ENCODE measurements at regions not wholly inside any gene's neighbourhood (a gene's known extent, or its start where the extent isn't known, plus 50 kb on each side); places are given as distances from the start of the nearest gene placed in this dataset.

GRCh38 chr9:115877852-115878438 is 275.6 kb upstream of the PAPPA start:
- TF ChIP-seq ZSCAN31 (CRISPR knock-in tag; IDR thresholded peaks at IDR 0.05; ENCODE audit: low read depth): no peak
- ATAC-seq (no peak), FAIRE-seq (no peak), DNase-seq (ENCODE audit: low spot score) (no peak)
- H3K9me3 ChIP-seq (ENCODE audit: low read length): no peaks in the 10 kb centered on the region
- no peak overlapping the region for H3K27ac ChIP-seq (ENCODE audit: extremely low read length, insufficient read depth, low read length)
- H2AFZ ChIP-seq (ENCODE audit: low read length): no peak overlapping the region
- in situ Hi-C loops (cut with HindIII; ENCODE audit: extremely low pct_ligation_motif_present, low pct_unique_long_range_greater_than_20kb): loop anchor here (25.0 kb wide), 1 partner anchor 291 kb away; no protein-coding TSS in a partner anchor
- no peaks in the 10 kb centered on the region for H3K4me1 ChIP-seq (ENCODE audit: insufficient read depth, low read length)
- ChIA-PET CTCF (ENCODE audit: low intra/inter-chr PET ratio, low total read pairs) (no interaction called here), POLR2A (no interaction called here)
- H3K27me3 ChIP-seq (ENCODE audit: control insufficient read depth in 1 of 2, insufficient read depth in 2 of 2, low read length in 2 of 2): no peaks in the 10 kb centered on the region; a peak in 1 of 5 replicates
- H4K20me1 ChIP-seq (ENCODE audit: insufficient read depth, low read length): no peaks in the 10 kb centered on the region
- intact Hi-C loops (cut with micrococcal nuclease; ENCODE audit: unreplicated experiment): no loop called here
- no peaks in the 10 kb centered on the region for H3K79me2 ChIP-seq (ENCODE audit: insufficient read depth, low read length)
- no TSS peak for BruUV-seq (replicated peaks)
- WGBS (ENCODE audit: low lambda C conversion rate): 17% methylated on average over 2 of the region's 3 CpGs
- no peak overlapping the region for H3K9ac ChIP-seq (ENCODE audit: insufficient read depth, low read depth, low read length)
- no peaks in the 10 kb centered on the region for H3K36me3 ChIP-seq (replicated peaks in 1 of 2; ENCODE audit: control insufficient read depth in 1 of 2, insufficient read depth in 2 of 2, low read length in 2 of 2)
- no peak overlapping the region for H3K4me2 ChIP-seq (ENCODE audit: low read depth, low read length)
- no peak overlapping the region for H3K4me3 ChIP-seq (replicated peaks in 1 of 3; ENCODE audit: insufficient read depth in 1 of 3, low read depth in 2 of 3, low read length in 3 of 3)

- WGBS (ENCODE audit: low lambda C conversion rate): 5% methylated on average over 3 of the region's 3 CpGs
- no peak overlapping the region for H3K4me3 ChIP-seq (replicated peaks in 1 of 3; ENCODE audit: insufficient read depth in 1 of 3, low read depth in 2 of 3, low read length in 3 of 3)
- no peak overlapping the region for H3K4me2 ChIP-seq (ENCODE audit: low read depth, low read length)
- H3K36me3 ChIP-seq (replicated peaks in 1 of 2; ENCODE audit: control insufficient read depth in 1 of 2, insufficient read depth in 2 of 2, low read length in 2 of 2): no peaks in the 10 kb centered on the region
- ChIA-PET POLR2A (no interaction called here), CTCF (ENCODE audit: low intra/inter-chr PET ratio, low total read pairs) (no interaction called here)
- no peak for TF ChIP-seq CREB1 (IDR thresholded peaks at IDR 0.05)
- no peak for TF ChIP-seq CREB1 (CRISPR knock-in tag; IDR thresholded peaks at IDR 0.05)
- TF ChIP-seq, protein P1, sequence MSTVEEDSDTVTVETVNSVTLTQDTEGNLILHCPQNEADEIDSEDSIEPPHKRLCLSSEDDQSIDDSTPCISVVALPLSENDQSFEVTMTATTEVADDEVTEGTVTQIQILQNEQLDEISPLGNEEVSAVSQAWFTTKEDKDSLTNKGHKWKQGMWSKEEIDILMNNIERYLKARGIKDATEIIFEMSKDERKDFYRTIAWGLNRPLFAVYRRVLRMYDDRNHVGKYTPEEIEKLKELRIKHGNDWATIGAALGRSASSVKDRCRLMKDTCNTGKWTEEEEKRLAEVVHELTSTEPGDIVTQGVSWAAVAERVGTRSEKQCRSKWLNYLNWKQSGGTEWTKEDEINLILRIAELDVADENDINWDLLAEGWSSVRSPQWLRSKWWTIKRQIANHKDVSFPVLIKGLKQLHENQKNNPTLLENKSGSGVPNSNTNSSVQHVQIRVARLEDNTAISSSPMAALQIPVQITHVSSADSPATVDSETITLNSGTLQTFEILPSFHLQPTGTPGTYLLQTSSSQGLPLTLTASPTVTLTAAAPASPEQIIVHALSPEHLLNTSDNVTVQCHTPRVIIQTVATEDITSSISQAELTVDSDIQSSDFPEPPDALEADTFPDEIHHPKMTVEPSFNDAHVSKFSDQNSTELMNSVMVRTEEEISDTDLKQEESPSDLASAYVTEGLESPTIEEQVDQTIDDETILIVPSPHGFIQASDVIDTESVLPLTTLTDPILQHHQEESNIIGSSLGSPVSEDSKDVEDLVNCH (CRISPR knock-in tag; IDR thresholded peaks at IDR 0.05): no peak
- no peak for TF ChIP-seq ZNF441 (CRISPR knock-in tag; IDR thresholded peaks at IDR 0.05; ENCODE audit: borderline replicate concordance)
- TF ChIP-seq, protein P2, sequence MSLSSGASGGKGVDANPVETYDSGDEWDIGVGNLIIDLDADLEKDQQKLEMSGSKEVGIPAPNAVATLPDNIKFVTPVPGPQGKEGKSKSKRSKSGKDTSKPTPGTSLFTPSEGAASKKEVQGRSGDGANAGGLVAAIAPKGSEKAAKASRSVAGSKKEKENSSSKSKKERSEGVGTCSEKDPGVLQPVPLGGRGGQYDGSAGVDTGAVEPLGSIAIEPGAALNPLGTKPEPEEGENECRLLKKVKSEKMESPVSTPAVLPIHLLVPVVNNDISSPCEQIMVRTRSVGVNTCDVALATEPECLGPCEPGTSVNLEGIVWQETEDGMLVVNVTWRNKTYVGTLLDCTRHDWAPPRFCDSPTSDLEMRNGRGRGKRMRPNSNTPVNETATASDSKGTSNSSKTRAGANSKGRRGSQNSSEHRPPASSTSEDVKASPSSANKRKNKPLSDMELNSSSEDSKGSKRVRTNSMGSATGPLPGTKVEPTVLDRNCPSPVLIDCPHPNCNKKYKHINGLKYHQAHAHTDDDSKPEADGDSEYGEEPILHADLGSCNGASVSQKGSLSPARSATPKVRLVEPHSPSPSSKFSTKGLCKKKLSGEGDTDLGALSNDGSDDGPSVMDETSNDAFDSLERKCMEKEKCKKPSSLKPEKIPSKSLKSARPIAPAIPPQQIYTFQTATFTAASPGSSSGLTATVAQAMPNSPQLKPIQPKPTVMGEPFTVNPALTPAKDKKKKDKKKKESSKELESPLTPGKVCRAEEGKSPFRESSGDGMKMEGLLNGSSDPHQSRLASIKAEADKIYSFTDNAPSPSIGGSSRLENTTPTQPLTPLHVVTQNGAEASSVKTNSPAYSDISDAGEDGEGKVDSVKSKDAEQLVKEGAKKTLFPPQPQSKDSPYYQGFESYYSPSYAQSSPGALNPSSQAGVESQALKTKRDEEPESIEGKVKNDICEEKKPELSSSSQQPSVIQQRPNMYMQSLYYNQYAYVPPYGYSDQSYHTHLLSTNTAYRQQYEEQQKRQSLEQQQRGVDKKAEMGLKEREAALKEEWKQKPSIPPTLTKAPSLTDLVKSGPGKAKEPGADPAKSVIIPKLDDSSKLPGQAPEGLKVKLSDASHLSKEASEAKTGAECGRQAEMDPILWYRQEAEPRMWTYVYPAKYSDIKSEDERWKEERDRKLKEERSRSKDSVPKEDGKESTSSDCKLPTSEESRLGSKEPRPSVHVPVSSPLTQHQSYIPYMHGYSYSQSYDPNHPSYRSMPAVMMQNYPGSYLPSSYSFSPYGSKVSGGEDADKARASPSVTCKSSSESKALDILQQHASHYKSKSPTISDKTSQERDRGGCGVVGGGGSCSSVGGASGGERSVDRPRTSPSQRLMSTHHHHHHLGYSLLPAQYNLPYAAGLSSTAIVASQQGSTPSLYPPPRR (CRISPR knock-in tag; IDR thresholded peaks at IDR 0.05; ENCODE audit: borderline replicate concordance): no peak
- no peak for TF ChIP-seq FOXK1 (CRISPR knock-in tag; IDR thresholded peaks at IDR 0.05; ENCODE audit: borderline replicate concordance, low read depth)
- no TSS peak for BruUV-seq (replicated peaks)
- H2AFZ ChIP-seq (ENCODE audit: low read length): no peak overlapping the region
- no peaks in the 10 kb centered on the region for H3K4me1 ChIP-seq (ENCODE audit: insufficient read depth, low read length)
- no peak overlapping the region for H3K27ac ChIP-seq (ENCODE audit: extremely low read length, insufficient read depth, low read length)
- H3K79me2 ChIP-seq (ENCODE audit: insufficient read depth, low read length): no peaks in the 10 kb centered on the region
- no peaks in the 10 kb centered on the region; a peak in 1 of 5 replicates for H3K27me3 ChIP-seq (ENCODE audit: control insufficient read depth in 1 of 2, insufficient read depth in 2 of 2, low read length in 2 of 2)
- intact Hi-C loops (cut with micrococcal nuclease; ENCODE audit: unreplicated experiment) (no loop called here), in situ Hi-C loops (cut with HindIII; ENCODE audit: extremely low pct_ligation_motif_present, low pct_unique_long_range_greater_than_20kb) (loop anchor here (25.0 kb wide), 1 partner anchor 292 kb away; no protein-coding TSS in a partner anchor)
- no peak for DNase-seq (ENCODE audit: low spot score)
- no peaks in the 10 kb centered on the region for H4K20me1 ChIP-seq (ENCODE audit: insufficient read depth, low read length)
- H3K9ac ChIP-seq (ENCODE audit: insufficient read depth, low read depth, low read length): no peak overlapping the region
- no peaks in the 10 kb centered on the region for H3K9me3 ChIP-seq (ENCODE audit: low read length)
- no peak for FAIRE-seq
- ATAC-seq: no peak
These were observed 274.1 kb upstream of the PAPPA start for GRCh38 chr9:115879451-115879850.
